Glomerular endothelial cell (primary cell): ENCODE measurements at regions not wholly inside any gene's neighbourhood (a gene's known extent, or its start where the extent isn't known, plus 50 kb on each side); places are given as distances from the start of the nearest gene placed in this dataset.
A peak's percentile ranks its signal among the peaks of the same experiment; 100 is the strongest.

Source experiments
- DNase-seq: peaks from one replicate; pipeline ENCODE4 v3.0.0-alpha.2; 2011; ENCODE audit warnings: low read depth, low spot score; ENCODE audit errors: extremely low read depth

DNA sequence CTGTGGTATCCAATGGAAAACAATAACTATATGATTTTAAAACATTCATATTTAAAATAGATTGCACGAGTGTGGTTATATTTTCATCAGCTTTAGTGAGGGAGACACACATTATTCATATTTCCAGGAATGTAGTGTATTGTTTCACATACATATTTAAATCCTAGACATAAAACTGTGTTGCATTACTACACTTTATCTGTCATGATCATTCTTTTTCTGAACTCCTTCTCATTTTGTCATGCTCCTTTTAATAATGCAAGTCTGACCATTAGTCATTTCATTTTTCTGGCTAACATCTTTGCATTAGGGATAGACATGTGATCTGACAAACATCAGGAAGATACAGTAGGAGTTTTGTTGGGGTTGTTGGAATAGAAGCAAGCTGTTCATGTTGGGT is 1382.7 kb downstream of the PCDH7 start:
- DNase-seq = no peak

DNA sequence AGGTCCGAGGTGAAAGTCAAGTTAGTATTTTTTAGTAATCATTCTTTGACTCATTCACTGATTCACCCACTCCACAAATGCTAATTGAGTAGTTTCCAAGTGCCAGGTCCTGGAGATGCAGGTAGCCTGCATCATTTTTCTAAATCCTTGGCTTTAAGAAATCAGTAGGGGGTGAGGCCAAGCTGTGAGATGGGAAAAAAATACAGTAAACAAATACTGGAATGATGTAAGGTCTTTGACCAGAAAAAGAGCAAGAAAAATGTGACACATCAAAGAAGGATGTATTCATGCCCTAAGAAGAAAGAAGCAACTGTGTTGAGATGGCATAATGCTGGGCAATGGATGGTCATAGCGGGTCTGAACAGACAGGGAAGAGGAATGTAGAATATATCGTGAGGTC is 1386.6 kb downstream of the PCDH7 start:
- no peak for DNase-seq

DNA sequence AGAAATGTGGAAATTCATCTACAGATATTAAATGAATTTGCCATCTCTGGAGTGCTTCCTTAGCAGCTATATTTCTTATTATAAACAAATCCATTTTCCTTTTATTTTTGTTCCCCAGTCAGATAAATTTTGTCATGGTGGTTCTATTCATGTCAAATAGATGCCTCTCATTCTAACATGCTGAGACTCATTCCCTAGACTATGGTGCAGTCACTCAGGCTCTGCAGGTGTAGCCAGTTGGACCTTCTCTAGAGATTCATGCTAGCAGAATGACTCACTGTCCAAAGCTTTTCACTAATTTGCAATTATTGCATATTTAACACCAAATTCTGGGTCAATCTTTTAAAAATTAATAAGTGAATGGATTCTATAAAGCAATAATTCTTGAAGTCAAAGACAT is 1392.7 kb downstream of the PCDH7 start:
- DNase-seq = no peak

DNA sequence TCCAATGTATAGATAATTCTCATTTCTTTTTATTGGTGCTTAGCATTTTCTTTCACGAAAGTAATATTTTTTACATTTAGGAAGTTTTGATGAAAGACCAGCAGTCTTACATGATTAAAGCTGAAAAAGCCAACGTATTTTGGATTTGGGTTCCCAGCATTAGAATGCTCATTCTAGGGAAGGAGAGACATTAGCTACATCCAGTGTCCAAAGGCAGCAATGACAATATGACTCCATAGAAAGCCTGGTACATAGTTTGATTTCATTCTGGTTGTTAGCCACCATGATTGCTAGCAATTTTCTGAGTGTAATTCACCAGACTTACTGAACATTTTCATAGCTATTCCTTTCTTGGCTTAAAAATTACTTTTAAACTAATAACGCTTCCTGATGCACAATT is 1397.5 kb downstream of the PCDH7 start:
- no peak for DNase-seq

DNA sequence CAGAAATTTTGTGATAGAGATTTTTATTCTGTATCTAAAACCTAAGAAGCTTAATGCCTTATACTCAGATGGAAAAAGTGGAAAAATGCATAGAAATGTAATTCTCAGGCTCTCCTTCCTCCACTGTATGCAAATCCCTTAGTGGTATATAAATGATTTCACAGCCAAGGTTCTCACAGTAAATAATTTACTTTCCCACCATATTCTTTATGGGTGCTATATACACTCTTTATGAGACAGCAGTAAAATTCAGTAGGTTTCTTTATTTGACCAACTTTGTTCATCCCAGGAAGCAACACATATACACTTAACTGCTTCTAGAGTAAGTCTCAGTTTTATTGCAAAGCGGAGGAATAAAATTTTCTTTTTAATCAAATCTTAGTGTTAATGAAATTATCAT is 1399.7 kb downstream of the PCDH7 start:
- no peak for DNase-seq

DNA sequence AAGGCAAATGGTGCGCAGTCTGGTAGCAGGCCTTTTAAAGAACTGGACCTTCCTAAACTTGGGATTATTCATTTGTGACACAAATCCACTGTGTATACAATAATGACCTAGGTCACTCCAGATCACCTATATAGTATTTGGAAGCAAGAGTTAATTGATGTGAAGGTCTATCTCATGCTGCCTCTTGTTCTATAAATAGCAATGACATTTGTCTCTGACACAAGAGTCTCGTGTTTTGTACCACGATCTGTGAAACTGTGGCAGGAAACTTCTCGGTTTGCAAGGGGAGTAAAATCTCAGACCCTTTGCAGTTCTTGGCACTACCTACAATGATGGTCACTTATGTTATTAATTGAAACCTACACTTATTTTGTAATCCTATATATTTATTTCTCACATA is 1408.4 kb downstream of the PCDH7 start:
- DNase-seq = no peak

DNA sequence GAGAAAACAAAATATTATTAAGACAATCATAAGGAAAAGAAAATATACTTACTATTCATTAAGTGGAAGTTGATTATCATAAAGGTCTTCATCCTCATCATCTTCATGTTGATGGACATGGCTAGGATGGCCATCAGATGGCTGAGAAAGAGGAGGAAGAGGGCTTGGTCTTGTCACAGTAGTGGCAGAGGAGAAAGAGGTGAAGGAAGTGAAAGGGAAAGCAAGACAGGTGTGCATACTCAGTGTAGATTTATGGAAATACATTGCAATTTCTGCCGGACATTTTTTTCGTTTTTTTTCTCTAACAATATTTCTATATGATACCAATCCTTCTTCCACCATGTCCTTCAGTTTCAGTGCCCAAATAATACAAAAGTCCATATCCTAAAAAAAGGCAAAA is 1409.8 kb downstream of the PCDH7 start:
- DNase-seq = no peak

DNA sequence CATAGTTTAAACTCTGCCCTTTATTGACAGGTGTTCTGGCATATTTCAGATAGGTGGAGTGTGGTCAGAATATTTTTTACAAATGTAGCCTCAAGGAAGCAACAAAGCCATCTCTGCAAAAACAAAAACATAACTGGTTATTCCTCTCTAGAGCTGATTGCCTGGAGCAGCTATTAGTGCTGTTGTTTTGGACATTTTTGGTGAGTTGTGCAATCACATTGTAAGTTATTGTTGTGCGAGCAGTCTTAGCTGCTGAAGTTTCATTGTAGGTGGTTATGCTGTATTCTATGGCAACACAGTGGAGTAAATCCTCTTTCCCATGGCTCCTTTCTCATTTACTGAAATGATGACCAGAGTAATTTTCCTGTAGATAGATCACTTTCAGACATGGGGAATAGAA is 1413.0 kb downstream of the PCDH7 start:
- DNase-seq = no peak

DNA sequence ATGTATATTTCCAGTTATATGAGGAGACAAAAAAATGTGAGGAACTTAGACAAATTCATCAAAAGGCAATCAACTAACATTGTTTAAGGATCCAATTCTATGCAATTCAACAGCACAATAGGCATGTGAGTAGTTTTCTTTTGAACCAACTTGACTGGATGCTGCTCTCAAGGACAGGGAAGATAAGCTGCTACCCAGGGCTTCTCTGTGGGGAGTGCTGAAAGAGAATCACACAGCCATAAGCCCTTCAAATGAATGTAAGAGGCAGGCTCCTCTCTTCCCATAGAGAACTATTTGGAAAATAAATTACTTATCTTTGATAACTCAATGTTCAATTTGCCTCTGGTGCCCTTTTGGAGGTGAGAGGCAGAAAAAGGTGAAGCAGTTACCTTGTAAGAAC is 1413.6 kb downstream of the PCDH7 start:
- no peak for DNase-seq

DNA sequence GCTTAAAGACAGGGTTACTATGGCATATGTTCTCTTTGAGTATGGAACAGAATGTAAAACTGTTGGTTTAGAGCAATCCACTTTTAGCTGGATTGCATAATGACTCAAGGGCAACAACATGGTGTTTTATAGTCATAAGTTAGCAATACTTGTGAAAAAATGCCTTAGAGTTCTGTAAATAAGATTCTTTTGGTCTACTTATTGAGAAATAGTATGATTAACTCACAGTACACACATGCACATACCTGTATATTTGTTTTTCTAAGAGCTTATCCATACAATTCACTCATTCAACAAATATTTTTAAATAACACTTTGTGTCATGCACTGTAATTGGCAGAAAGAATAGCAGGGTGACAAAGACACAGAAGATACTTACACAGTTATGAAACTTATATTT is 1415.5 kb downstream of the PCDH7 start:
- no peak for DNase-seq

DNA sequence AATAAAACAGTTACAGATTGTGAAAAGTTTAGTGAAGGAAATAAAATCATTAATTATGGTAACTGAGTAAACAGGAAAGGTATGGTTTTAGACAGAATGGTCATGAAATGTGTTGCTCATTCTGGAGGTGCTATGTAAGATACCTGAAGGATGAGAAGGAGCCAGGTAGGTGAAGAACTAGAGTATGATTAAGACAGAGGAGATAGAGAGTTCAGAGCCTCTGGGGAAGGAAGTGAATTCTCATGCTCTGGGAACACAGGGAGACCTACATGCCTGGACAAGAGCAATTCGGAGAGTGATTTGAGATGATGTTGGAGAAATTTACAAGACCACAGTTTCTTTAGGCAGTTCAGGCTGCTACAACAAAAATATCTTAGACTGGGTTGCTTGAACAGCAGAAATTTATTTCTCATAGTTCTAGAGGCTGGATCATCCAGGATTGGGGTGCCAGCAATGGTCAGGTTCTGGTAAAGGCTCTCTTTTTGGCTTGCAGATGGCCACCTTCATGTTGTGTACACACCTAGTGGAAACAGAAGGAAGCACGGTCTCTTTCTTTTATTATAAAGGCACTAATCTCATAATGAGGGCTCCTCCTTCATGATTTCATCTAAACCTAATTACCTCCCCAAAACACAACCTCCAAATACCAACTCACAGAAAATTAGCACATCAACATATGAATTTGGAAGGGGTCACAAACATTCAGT is 1416.1 kb downstream of the PCDH7 start:
- no peak for DNase-seq

DNA sequence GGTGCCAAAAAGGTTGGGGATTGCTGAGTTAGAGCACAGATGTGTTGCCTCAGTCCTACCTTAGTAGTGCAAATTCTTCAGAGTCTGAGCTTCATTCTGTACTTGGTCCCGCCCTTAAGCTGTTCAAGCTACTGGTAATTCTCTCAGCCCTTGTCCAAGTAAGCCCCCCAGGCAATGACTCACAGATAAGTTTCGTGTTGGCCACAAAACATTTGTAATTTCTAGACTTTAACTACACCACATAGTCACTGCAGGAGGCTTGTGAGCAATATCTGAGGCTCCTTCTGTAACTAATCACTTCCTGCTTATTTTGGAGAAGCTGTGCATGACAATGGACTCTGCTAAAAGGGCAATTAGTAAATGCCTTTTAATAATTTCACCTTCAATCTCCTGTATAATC is 1420.5 kb downstream of the PCDH7 start:
- DNase-seq = no peak

DNA sequence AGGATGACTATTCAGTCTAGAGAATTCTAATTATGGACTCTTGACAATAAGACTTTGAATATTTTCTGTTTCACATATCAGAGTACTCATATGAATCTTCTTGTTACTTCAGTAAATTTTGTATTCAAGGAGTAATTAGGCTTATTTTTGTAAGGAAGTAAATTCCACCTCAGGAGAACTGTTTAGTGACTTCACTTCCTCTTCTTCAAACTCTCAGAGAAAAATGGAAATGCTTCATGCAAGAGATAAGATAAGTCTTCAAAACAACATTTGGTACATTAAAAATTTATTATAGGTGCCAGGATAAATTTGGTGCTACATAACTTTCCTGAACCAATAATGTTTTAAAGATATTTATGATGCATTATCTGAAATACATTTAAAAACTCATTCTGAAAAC is 1421.9 kb downstream of the PCDH7 start:
- no peak for DNase-seq

DNA sequence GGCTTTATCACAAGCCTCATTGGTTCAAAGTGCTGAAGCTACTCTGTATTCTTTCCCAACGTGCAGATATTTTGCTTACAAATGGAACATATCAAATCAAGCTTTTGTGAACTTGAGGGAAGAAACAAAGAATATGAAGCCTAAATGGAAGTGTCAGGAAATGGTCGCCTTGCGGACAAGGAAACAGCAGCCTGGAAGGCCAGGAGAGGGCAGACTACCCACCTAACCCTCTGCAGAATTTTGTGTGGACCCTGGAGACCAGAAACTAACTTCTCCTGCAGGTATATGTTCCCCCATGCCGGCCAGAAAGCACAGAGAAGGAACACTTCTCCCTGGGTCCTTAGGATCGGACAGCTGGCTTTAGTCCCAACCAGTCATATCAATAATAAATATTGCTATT is 1425.8 kb downstream of the PCDH7 start:
- DNase-seq = no peak

DNA sequence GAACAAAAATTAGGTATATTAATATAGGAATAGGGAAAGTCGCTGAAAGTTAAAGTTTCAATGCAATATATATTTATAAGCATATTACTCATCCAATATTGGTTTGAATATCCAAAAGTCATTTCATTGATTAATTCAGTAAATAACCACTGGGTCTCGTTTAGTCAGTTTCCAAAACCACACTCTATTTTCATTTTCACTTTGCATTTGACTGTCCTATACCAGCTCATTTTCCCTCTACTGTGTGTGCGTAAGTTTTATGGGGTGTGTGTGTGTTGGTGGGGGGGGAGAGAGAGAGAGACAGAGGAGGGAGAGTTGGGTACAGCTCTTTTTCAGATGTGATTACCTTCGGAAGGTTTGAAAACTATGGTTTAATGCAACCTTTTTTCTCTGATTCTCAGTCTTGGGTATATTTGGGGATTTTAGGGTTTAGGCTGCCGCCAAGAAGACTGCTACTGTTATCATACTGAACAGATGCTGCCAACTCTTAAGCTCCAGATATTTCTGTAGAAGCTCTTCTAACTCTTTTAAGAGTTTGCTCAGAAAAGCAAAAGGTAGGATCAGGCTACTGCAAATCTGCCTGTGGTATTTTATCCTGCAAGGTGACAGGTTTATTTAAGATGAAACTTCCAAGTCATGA is 1427.4 kb downstream of the PCDH7 start:
- no peak for DNase-seq

DNA sequence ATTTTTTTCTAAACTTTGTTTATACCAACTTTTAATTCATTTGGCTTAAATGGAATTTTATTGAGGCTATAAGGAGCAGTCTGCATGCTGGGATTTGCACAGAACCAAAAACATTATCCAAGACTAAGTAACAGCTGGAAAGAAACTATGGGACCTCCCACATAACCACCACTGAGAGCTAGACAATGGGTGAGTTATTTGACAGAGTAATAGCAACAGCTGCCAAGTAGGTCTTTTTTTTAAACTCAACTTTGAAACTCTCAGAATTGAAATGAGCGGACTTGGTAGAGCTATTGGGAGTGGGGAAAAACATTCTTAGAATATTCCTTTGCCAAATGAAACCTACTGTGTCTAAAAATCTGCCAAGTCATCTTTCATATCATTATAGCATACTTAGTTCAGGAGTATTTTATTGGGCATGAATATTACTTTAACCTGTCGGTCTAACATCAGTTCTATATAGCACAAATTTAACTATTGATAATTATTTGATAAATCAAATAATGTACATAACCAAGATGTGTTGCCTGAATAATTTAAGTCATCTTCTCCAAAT is 1428.0 kb downstream of the PCDH7 start:
- DNase-seq = no peak

DNA sequence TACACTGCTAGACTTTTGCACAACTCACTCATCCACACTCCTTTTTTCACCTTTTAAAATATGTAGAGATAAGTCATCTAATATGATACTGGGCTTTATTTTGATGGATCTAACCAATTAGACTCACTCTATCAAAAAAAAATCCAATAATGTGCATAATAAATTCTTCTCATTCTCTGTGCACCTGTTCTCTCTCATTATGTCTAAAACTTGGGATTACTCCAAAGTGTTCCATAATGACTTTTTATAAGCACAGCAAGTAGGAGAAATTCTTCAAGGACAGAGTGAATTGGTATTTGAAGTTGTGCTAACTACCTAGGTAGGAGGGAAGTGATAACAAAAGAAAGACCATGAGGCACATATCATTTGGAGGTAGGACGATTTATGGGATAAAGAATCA is 1438.8 kb downstream of the PCDH7 start:
- no peak for DNase-seq

DNA sequence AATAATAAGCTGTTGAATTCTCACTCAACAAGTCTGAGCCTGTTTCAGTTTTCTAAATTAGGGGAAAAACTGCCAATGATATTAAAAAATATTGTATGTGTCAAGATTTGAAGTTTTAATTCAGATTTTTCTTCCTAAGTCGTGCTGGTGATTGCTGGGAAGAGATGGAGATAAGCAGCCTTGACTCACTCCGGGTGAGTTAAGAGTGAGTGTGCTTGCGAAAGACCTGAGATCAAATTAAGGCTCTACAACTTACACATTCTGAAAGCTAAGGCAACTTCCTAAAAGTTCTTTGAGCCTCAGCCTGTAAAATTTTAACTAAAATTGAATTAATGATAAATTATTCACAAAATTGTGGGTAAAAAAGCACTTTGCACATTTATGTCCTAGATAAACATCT is 1441.2 kb downstream of the PCDH7 start:
- DNase-seq = no peak

DNA sequence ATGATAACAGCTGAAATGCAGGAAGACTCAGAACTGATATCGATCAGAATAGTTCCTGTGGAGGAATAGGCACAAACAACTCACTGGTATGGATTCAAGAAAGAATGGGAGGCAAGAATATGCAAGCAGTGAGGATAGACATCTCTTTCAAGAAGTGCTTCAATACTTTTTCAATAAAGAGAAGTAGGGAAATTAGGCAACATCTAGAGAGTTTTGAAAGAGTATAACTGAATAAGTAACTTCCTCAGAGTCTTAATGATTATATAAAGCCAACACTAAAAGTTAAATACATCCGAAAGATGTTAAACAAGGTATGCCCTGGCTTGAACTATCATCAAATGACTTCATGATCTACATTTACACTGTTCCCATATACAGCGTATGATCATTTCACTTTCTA is 1443.0 kb downstream of the PCDH7 start:
- no peak for DNase-seq

DNA sequence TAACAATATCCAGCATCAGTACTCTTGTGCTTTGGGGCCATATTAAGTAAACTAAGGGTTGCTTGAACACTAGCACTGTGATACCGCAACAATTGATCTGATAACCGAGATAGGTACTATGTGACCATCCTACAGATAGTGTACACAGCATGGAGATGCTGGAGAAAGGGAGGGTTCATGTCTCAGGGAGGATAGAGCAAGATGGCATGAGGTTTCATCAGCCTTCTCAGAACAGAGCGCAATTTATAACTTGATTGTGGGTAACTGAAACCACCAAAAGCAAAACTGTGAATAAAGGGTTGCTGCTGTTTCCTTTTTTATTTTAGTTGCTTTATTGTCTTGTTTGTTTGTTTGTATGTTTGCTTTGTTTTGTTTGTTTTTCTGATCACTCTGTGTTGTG is 1449.7 kb downstream of the PCDH7 start:
- DNase-seq = no peak

DNA sequence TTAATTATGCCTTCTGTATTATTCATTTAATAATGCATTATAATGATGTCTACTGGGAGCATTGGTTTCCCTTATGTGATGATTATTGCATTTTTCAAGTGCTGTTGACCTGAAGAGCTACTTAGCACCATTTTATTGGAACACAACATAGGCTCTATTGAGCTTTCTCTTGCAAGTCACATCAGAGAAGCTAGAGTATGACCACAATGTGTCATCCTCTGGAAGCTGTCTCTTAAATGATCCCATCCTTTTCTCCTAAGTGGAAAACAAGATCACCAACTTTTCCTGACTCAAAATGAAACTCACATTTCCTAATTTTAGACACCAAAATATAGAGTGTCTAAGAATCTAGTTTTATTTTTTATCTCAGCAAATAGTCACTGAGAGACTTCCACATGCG is 1451.9 kb downstream of the PCDH7 start:
- DNase-seq = no peak

DNA sequence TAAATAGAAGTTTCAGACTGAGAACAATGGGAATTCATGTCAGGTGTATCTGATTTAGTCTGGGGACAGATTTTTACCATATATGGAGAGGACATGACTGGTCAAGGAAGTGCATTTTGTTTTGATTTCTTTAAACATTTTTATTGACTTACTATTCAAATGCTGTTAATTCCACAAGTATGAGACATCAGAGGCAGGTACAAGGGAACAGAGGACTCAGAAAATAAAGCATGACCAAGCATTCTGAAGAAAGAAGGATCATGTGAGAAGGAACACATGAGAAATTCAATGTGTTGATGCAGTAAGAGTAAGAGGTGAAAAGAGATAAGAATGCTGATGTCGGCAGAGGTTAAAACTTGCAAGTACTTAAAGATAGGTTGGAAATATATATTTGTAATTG is 1452.6 kb downstream of the PCDH7 start:
- DNase-seq = peak; percentile 4

DNA sequence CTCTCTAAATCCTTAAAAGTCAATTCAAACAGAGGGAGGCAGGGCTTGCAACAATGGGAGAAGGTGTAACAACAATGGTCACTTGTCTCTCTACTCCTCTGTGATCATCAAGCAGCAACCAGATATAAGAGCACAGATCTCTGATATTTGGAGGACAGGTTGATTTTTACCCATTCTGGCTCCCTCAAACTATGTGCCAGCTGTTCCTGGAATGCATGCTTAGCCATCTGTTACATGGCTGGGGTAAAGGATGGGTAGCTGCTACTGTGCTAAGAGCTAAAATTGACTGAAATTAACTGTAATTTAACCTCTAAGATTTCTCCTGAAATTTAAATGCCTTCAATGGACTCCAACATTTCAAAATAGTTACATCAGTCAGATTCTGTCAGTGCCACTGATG is 1459.9 kb downstream of the PCDH7 start:
- DNase-seq = no peak
